ENCODE measurements at regions not wholly inside any gene's neighbourhood (a gene's known extent, or its start where the extent isn't known, plus 50 kb on each side); places are given as distances from the start of the nearest gene placed in this dataset.

DNA sequence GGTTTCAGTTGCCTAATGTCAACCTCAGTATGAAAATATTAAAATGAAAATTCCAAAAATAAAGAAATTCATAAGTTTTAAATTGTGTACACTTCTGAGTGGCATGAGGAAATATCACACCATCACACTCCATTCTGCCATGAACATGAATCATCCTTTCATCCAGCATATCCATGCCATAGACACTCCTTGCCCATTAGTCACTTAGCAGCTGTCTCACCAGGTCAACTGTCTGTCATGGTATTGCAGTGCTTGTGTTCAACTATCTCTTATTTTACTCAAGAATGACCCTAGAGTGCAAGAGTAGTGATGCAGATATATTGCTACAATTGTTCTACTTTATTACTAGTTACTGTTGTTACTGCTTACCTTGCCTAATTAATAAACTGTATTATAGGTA is 712.4 kb downstream of the EPHA7 start:
- H3K27me3 ChIP-seq (ENCODE audit: control insufficient read depth in 3 of 3, insufficient read depth in 3 of 3, low read length in 3 of 3): no peaks in the 10 kb centered on the region
- DNase-seq (no peak), FAIRE-seq (no peak)
- H3K4me1 ChIP-seq (ENCODE audit: control insufficient read depth in 3 of 3, insufficient read depth in 2 of 3, low read depth in 1 of 3, low read length in 2 of 3): no peaks in the 10 kb centered on the region
- H3K9me3 ChIP-seq (ENCODE audit: control insufficient read depth in 2 of 2, insufficient read depth in 1 of 2, low read depth in 1 of 2, low read length in 1 of 2): no peaks in the 10 kb centered on the region
- no peak overlapping the region for H3K4me3 ChIP-seq (ENCODE audit: low read depth in 1 of 3, low read length in 3 of 3)
- H3K36me3 ChIP-seq (ENCODE audit: control insufficient read depth in 3 of 3, insufficient read depth in 2 of 3, low read depth in 1 of 3, low read length in 3 of 3): no peaks in the 10 kb centered on the region
- H3K27ac ChIP-seq (ENCODE audit: low read depth in 1 of 3, low read length in 2 of 3): no peak overlapping the region

- WGBS, 3 donors: 85 to 91% (median 87%) methylated on average over 10 of the region's 10 CpGs
- Histone ChIP-seq H3K27me3 (ENCODE audit: control insufficient read depth in 3 of 3, insufficient read depth in 3 of 3, low read length in 3 of 3) (no peaks in the 10 kb centered on the region), H3K27ac (ENCODE audit: low read depth in 1 of 3, low read length in 2 of 3) (no peak overlapping the region), H3K9me3 (ENCODE audit: control insufficient read depth in 2 of 2, insufficient read depth in 1 of 2, low read depth in 1 of 2, low read length in 1 of 2) (no peaks in the 10 kb centered on the region), H3K4me3 (ENCODE audit: low read depth in 1 of 3, low read length in 3 of 3) (no peak overlapping the region), H3K4me1 (ENCODE audit: control insufficient read depth in 3 of 3, insufficient read depth in 2 of 3, low read depth in 1 of 3, low read length in 2 of 3) (no peaks in the 10 kb centered on the region), H3K36me3 (ENCODE audit: control insufficient read depth in 3 of 3, insufficient read depth in 2 of 3, low read depth in 1 of 3, low read length in 3 of 3) (no peaks in the 10 kb centered on the region)
- FAIRE-seq (no peak), DNase-seq (no peak)
Measured at GRCh38 chr6:92701425-92702096, 717.8 kb downstream of the EPHA7 start.

- Histone ChIP-seq H3K27me3 (ENCODE audit: control insufficient read depth in 3 of 3, insufficient read depth in 3 of 3, low read length in 3 of 3) (no peaks in the 10 kb centered on the region), H3K36me3 (ENCODE audit: control insufficient read depth in 3 of 3, insufficient read depth in 2 of 3, low read depth in 1 of 3, low read length in 3 of 3) (no peaks in the 10 kb centered on the region), H3K4me1 (ENCODE audit: control insufficient read depth in 3 of 3, insufficient read depth in 2 of 3, low read depth in 1 of 3, low read length in 2 of 3) (no peaks in the 10 kb centered on the region), H3K9me3 (ENCODE audit: control insufficient read depth in 2 of 2, insufficient read depth in 1 of 2, low read depth in 1 of 2, low read length in 1 of 2) (no peaks in the 10 kb centered on the region), H3K27ac (ENCODE audit: low read depth in 1 of 3, low read length in 2 of 3) (no peak overlapping the region), H3K4me3 (ENCODE audit: low read depth in 1 of 3, low read length in 3 of 3) (no peak overlapping the region)
- no peak for FAIRE-seq
- WGBS, 3 donors: 85 to 88% (median 87%) methylated on average over 11 of the region's 11 CpGs
- DNase-seq: no peak
Measured at GRCh38 chr6:92700411-92700810, 718.9 kb downstream of the EPHA7 start.

GRCh38 chr6:92690997-92691599 is 728.3 kb downstream of the EPHA7 start:
- DNase-seq: no peak
- no peaks in the 10 kb centered on the region for H3K27me3 ChIP-seq (ENCODE audit: control insufficient read depth in 3 of 3, insufficient read depth in 3 of 3, low read length in 3 of 3)
- no peak overlapping the region for H3K27ac ChIP-seq (ENCODE audit: low read depth in 1 of 3, low read length in 2 of 3)
- no peaks in the 10 kb centered on the region for H3K4me1 ChIP-seq (ENCODE audit: control insufficient read depth in 3 of 3, insufficient read depth in 2 of 3, low read depth in 1 of 3, low read length in 2 of 3)
- H3K36me3 ChIP-seq (ENCODE audit: control insufficient read depth in 3 of 3, insufficient read depth in 2 of 3, low read depth in 1 of 3, low read length in 3 of 3): no peaks in the 10 kb centered on the region
- no peaks in the 10 kb centered on the region for H3K9me3 ChIP-seq (ENCODE audit: control insufficient read depth in 2 of 2, insufficient read depth in 1 of 2, low read depth in 1 of 2, low read length in 1 of 2)
- 32 to 45% (median 41%) methylated on average over 2 of the region's 2 CpGs for WGBS, 3 donors
- no peak for FAIRE-seq
- H3K4me3 ChIP-seq (ENCODE audit: low read depth in 1 of 3, low read length in 3 of 3): no peak overlapping the region

DNA sequence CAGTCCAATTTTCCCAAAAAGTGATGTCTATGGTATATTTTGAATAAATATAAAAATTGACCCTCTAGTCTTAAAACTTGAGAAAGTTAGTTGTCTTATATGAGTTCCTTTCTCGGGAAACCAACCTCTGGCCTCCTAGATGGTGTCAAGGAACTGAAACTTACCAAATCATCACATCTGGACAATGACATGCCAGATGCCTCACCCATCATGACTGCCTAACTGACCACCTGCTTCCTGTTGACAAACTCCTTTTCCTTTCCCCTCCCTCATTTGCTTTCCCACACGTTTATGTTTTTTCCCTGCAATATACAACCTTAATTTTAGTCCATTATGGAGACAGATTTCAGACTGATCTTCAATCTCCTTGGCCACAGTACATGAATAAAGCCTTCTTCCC is 731.0 kb downstream of the EPHA7 start:
- Histone ChIP-seq H3K36me3 (ENCODE audit: control insufficient read depth in 3 of 3, insufficient read depth in 2 of 3, low read depth in 1 of 3, low read length in 3 of 3) (no peaks in the 10 kb centered on the region), H3K27me3 (ENCODE audit: control insufficient read depth in 3 of 3, insufficient read depth in 3 of 3, low read length in 3 of 3) (no peaks in the 10 kb centered on the region), H3K9me3 (ENCODE audit: control insufficient read depth in 2 of 2, insufficient read depth in 1 of 2, low read depth in 1 of 2, low read length in 1 of 2) (no peaks in the 10 kb centered on the region), H3K27ac (ENCODE audit: low read depth in 1 of 3, low read length in 2 of 3) (no peak overlapping the region), H3K4me1 (ENCODE audit: control insufficient read depth in 3 of 3, insufficient read depth in 2 of 3, low read depth in 1 of 3, low read length in 2 of 3) (no peaks in the 10 kb centered on the region), H3K4me3 (ENCODE audit: low read depth in 1 of 3, low read length in 3 of 3) (no peak overlapping the region)
- no peak for FAIRE-seq
- WGBS, 3 donors: 39 to 48% (median 46%) methylated on average over 2 of the region's 2 CpGs
- DNase-seq: no peak

DNA sequence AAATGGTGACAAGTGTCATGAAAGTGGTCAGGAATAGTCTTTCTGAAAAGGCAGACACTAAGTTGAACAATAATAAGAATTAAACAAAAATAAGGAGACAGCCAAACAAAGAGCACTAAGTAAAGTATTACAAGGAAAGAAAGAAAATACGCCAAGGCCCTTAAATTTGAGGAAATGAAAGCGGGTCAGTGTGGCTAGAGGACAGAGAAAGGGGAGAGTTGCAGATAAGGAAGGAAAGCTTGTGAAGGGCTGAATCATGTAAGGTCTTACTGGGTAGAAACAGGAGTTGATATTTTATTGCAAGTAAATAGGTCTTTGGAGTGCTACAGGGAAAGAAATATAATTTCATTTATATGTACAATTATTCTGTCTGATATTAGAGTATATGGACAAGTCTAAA is 732.1 kb downstream of the EPHA7 start:
- FAIRE-seq (no peak), DNase-seq (no peak)
- Histone ChIP-seq H3K9me3 (ENCODE audit: control insufficient read depth in 2 of 2, insufficient read depth in 1 of 2, low read depth in 1 of 2, low read length in 1 of 2) (no peaks in the 10 kb centered on the region), H3K4me1 (ENCODE audit: control insufficient read depth in 3 of 3, insufficient read depth in 2 of 3, low read depth in 1 of 3, low read length in 2 of 3) (no peaks in the 10 kb centered on the region), H3K4me3 (ENCODE audit: low read depth in 1 of 3, low read length in 3 of 3) (no peak overlapping the region), H3K27me3 (ENCODE audit: control insufficient read depth in 3 of 3, insufficient read depth in 3 of 3, low read length in 3 of 3) (no peaks in the 10 kb centered on the region), H3K27ac (ENCODE audit: low read depth in 1 of 3, low read length in 2 of 3) (no peak overlapping the region), H3K36me3 (ENCODE audit: control insufficient read depth in 3 of 3, insufficient read depth in 2 of 3, low read depth in 1 of 3, low read length in 3 of 3) (no peaks in the 10 kb centered on the region)
- WGBS, 3 donors: 71 to 75% (median 72%) methylated on average over 2 of the region's 2 CpGs

DNA sequence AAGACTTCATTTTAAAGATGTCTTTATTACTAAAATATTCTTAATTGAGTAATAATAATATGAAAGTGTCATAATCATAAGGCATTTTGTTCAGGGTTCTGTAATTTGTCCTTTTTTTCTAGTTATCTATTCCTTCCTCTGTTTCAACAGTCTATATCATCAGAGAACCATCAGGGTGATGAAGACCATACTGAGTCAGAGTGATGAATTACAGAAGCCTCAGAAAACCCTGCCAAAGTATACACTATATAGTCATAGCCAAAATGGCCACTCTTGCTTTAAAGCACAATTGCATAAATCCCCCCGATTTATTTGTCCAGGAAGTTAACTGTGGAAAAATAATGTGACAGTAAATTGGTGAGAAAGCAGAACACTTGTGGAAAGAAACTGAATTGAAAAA is 735.0 kb downstream of the EPHA7 start:
- H3K27me3 ChIP-seq (ENCODE audit: control insufficient read depth in 3 of 3, insufficient read depth in 3 of 3, low read length in 3 of 3): no peaks in the 10 kb centered on the region
- FAIRE-seq (no peak), DNase-seq (no peak)
- H3K4me1 ChIP-seq (ENCODE audit: control insufficient read depth in 3 of 3, insufficient read depth in 2 of 3, low read depth in 1 of 3, low read length in 2 of 3): no peaks in the 10 kb centered on the region
- no peak overlapping the region for H3K4me3 ChIP-seq (ENCODE audit: low read depth in 1 of 3, low read length in 3 of 3)
- no peaks in the 10 kb centered on the region for H3K36me3 ChIP-seq (ENCODE audit: control insufficient read depth in 3 of 3, insufficient read depth in 2 of 3, low read depth in 1 of 3, low read length in 3 of 3)
- H3K27ac ChIP-seq (ENCODE audit: low read depth in 1 of 3, low read length in 2 of 3): no peak overlapping the region
- no peaks in the 10 kb centered on the region for H3K9me3 ChIP-seq (ENCODE audit: control insufficient read depth in 2 of 2, insufficient read depth in 1 of 2, low read depth in 1 of 2, low read length in 1 of 2)
- WGBS, 3 donors: 72 to 90% (median 83%) methylated on average over 1 of the region's 1 CpG

GRCh38 chr6:92683748-92684147 is 735.6 kb downstream of the EPHA7 start:
- Histone ChIP-seq H3K27ac (ENCODE audit: low read depth in 1 of 3, low read length in 2 of 3) (no peak overlapping the region), H3K36me3 (ENCODE audit: control insufficient read depth in 3 of 3, insufficient read depth in 2 of 3, low read depth in 1 of 3, low read length in 3 of 3) (no peaks in the 10 kb centered on the region), H3K4me1 (ENCODE audit: control insufficient read depth in 3 of 3, insufficient read depth in 2 of 3, low read depth in 1 of 3, low read length in 2 of 3) (no peaks in the 10 kb centered on the region), H3K9me3 (ENCODE audit: control insufficient read depth in 2 of 2, insufficient read depth in 1 of 2, low read depth in 1 of 2, low read length in 1 of 2) (no peaks in the 10 kb centered on the region), H3K27me3 (ENCODE audit: control insufficient read depth in 3 of 3, insufficient read depth in 3 of 3, low read length in 3 of 3) (no peaks in the 10 kb centered on the region), H3K4me3 (ENCODE audit: low read depth in 1 of 3, low read length in 3 of 3) (no peak overlapping the region)
- DNase-seq (no peak), FAIRE-seq (no peak)
- WGBS, 3 donors: 74 to 83% (median 80%) methylated on average over 2 of the region's 2 CpGs
